HG02642 (cell line): ENCODE measurements at regions not wholly inside any gene's neighbourhood (a gene's known extent, or its start where the extent isn't known, plus 50 kb on each side); places are given as distances from the start of the nearest gene placed in this dataset.
A peak's percentile ranks its signal among the peaks of the same experiment; 100 is the strongest.
"Not testable (repeated sequence)": the region's sequence is repeated elsewhere in the genome, so short reads cannot be mapped to it uniquely, and the experiment has no call there.

Experiments
- ATAC-seq: cut with Tn5 transposase; IDR thresholded peaks from one replicate; pipeline ENCODE4 v1.9.1; 2021; ENCODE audit warnings: mild to moderate bottlenecking; ENCODE audit not compliant: unreplicated experiment, poor library complexity

DNA sequence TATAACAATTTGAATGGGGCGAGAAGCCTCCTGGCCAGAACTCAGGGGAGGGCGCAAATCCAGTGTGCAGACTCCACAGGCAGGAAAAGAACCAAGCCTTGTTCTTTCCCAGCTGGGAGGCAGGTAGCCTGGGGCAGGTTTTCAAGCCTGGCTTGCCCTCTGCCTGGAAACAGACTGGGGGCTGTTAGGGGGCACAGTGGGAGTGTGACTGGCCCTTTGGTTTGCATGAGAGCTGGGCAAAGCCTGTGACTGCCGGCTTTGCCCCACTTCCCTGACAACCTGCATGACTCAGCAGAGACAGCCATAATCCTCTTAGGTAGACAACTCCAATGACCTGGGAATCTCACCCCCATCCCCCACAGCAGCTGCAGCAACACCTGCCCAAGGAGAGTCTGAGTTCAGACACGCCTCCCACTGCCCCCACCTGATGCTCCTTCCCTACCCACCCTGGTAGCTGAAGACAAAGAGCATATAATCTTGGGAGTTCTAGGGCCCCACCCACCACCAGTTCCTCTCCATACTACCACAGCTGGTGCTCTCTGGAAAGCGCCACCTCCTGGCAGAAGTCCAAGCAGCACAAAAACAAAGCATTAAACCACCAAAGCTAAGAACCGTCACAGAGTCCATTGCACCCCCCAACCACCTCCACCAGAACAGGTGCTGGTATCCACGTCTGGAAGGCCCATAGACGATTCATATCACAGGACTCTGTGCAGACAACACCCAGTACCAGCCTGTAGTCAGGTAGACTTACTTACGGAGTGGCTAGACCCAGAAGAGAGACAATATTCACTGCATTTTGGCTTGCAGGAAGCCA, 402.5 kb downstream of the STK39 start:
- ATAC-seq, result no peak

GRCh38 chr2:167843657-167844056, 403.7 kb downstream of the STK39 start:
- ATAC-seq, result peak; percentile 44

DNA sequence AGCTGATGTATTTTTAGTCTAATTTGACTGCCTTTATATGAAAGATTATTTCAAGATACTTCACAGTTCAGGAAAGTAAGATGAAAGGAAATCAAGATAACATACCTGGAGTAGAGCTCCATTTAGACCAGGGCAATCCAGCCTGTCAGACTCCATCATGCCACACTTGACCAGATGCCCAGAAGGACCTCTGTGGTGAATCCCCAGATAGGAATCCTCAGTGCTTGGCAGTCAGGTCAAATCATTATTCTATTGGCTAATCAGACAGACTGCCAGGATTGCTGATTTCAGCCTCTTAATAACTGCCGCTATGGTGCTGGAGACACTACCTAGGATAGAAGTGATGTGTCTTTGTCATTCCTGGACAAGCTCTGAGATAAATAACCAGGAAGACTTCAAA, 404.2 kb downstream of the STK39 start:
- no peak for ATAC-seq

- no peak for ATAC-seq
These were observed 405.3 kb downstream of the STK39 start for GRCh38 chr2:167842047-167842446.

DNA sequence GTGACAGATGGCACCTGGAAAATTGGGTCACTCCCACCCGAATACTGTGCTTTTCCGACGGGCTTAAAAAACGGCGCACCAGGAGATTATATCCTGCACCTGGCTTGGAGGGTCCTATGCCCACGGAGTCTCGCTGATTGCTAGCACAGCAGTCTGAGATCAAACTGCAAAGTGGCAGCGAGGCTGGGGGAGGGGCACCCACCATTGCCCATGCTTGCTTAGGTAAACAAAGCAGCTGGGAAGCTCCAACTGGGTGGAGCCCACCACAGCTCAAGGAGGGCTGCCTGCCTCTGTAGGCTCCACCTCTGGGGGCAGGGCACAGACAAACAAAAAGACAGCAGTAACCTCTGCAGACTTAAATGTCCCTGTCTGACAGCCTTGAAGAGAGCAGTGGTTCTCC, 412.1 kb downstream of the STK39 start:
- not testable (repeated sequence) for ATAC-seq

- ATAC-seq, result no peak
These were observed 412.7 kb downstream of the STK39 start for GRCh38 chr2:167834707-167835106.

GRCh38 chr2:167833294-167833693, 414.1 kb downstream of the STK39 start:
- no peak for ATAC-seq

DNA sequence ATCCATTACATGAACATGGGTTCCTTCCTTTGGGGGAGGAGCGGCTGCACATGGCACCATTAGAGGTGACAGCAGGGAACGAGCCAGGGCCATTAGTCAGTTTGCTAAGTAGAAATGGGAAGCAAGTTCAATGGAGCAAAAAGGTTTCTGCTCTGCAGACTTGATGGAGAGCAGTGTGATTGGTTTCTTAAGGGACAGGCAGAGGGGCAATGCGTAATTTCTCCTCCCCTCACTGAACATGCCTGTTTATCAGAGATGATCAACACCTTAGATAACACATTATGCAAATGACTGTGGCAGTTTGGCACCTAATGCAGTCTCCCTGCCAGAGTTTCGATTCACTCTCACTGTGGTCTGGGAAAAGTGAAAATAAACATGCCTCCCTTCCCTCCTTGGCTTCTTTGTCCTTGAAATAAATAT, 414.5 kb downstream of the STK39 start:
- ATAC-seq, result no peak

DNA sequence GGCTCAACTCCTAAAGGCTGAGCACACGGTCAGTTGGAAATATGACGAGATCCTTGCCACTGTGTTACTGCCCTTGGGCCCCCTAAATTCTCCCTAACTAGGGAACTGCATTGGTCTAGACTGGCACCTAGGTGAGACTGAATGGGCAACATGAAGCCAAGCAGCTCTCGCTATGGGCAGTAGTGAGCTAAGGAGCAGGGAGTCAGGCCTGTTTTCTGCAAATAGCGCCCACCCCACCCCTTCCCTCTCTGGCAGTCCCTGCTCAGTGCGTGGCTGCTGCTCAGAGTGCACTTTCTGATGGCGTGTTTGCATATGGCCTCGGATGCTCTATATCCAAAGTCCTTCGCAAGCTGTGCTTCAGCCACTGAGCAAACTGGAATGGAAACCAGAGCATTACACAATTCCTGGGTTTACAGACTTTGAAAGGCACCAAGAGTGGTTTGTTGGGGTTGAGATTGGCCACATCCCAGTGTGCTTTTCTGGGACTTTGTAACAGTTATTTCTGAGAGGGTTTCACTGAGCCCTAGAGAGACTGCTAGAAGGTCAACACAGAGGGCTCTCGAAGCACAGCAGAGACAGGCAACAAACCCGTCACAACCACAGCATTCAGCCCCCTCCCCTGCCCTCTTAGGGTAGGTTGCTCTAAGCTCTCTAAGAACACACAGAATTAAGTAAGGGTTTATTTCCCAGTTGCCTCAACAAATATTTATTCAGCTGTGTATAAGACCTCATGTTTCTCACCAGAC, 419.9 kb downstream of the STK39 start:
- ATAC-seq, result no peak

DNA sequence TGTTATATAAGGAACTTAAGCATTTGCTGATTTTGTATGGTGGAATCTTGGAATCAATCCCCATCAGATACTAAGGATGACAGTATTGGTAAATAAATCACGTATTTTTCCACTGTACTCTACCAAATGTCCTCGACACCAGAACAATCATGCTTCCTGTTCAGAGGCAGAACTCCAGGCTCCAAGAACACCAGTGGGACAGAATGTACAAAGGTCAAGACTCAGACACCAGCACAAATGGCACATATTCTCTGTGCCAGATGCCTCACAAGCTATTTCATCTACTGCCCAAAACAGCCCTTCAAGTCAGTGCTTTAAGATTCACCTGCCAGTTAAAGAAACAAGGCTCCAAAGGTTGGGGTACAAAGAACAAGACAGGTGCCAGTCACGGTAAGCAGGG, 420.5 kb downstream of the STK39 start:
- no peak for ATAC-seq

DNA sequence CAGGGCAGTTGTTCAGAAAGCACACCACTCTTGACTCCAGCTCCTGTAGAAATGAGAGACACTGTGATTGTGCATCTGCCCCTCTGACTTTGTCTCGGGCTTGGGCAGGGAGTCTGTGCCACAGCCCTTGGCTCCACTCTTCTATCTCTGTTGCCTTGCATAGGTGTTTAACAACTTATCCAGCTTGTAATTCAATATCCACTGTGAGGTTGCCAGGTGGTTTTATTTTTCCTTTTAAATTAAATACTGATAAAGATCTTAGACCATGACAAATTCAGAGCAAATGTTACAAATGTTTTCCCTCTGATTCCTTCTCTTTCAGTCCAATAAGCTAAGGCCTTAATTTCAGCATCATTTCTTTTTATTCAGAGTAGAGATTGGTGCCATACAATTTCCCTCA, 421.7 kb downstream of the STK39 start:
- ATAC-seq, result no peak

DNA sequence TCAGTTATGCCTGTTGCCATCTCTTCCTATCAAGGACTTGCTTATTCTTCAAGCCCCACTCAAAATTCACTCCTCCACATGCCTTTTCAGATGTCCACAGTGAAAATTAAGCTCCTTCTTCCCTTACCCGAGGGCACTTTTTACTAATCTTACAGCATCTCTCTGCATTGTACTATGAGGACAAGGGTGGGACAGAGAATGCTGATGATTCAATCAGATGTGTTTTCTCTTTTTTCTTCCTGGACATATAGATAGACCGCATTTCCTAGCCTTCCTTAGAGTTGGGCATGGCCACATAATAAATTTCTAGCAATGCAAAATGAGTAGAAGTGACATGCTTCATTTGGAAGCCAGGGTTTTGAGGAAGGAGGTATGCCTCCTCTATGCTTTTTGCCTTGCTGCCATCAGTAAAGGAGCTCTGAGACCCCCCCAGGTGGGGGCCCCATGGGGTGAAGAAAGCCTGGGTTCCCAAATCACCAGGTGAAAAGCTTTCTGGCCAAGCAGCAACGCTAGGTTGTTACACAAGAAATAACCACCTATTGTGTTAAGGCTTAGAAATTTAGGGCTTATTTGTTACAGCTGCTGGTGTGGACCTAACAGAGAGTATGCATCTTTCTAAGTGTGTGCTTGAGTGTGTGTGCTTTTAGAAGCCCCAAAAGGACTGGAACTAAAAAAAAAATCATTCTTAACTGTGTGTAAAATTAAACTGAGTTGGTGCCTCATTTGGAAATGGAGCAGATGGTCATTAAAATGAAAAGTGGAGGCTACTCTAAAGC, 424.5 kb downstream of the STK39 start:
- ATAC-seq, result no peak

DNA sequence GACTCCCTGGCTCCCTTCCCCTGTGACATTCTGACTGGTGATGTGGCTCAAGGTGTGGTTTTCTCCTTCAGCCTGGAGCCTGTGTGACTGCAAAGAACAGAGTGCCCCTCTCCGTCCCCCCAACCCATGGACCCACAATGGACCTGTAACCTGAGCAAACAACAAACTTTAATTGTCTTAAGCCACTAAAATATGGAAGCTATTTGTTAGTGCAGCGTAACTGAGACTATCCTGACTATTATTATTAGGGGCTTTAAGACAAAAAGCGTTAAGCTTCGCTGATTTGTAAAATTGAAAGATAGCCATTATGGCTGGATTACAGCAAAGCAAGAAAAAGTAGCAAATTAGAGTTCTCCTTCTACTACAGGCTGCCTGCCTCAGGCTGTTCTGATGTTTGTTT, 426.9 kb downstream of the STK39 start:
- ATAC-seq, result no peak

GRCh38 chr2:167818521-167818920, 428.9 kb downstream of the STK39 start:
- ATAC-seq, result no peak

DNA sequence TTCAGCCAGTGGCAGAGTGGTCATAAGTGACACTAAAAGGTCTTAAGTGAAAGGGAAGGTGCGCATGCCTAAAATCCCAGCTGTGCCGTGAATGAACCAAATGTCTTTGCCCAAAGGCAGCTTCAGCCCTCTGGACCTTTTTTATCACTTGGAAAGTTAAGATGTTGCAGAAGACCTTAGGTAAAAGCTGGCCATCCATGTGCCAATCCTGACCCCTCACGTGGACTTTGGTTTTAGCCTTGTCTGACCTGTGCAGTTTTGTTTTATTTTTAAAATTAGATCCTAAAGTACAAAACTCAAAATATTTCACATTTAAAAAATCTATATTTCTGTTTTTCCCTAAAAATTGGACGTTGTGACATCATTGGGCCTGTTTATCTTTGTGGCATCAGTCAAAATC, 429.5 kb downstream of the STK39 start:
- ATAC-seq, result no peak

- no peak for ATAC-seq
These were observed 430.0 kb downstream of the STK39 start for GRCh38 chr2:167817422-167817821.

GRCh38 chr2:167816874-167817290, 430.5 kb downstream of the STK39 start:
- no peak for ATAC-seq

DNA sequence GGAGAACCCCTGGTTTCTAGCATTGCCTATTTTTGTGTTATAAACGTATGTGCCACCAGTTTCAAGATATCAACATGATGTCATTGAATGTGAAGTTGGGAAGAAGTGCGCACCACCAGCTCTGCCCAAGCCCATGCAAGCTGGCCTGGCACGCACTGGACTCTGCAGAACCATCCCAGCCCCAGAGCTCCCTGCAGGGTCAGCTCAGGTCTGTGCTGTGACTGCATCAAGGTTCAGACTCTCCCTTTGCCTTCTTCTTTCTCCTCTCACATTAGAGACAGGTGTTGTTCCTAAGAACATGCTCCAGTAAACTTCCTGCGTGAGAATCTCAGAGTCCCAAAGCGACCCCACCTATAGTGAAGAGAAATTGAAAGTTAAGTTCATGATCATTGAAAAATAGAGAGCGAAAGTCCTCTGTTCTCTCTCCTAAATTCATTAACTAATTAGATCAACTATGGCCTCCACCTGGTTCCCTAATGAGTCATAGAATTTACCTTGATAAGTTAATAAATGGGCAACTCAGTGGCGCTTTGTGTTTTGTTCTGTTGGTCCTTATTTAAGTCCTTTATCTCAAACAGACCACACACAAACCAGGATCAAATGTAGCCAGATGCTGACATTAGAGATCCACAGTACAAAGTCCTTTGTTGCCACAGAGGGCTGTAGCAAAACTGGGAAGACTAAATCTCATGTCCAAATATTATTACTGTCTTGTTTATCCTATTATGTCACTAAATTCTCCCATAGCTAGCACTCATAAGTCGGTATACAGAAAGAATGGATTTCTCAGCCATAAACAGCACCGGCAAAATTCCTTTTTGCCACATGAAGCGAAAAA, 432.3 kb downstream of the STK39 start:
- ATAC-seq, result peak; percentile 73

GRCh38 chr2:167814482-167814880, 432.9 kb downstream of the STK39 start:
- not testable (repeated sequence) for ATAC-seq

DNA sequence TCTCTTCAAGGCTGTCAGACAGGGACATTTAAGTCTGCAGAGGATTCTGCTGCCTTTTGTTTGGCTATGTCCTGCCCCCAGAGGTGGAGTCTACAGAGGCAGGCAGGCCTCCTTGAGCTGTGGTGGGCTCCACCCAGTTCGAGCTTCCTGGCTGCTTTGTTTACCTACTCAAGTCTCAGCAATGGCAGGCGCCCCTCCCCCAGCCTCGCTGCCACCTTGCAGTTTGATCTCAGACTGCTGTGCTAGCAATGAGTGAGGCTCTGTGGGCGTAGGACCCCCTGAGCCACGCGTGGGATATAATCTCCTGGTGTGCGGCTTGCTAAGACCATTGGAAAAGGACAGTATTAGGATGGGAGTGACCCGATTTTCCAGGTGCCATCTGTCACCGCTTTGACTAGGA, 437.6 kb downstream of the STK39 start:
- ATAC-seq, result not testable (repeated sequence)
